GF-D8 (cell line): ENCODE measurements at regions not wholly inside any gene's neighbourhood (a gene's known extent, or its start where the extent isn't known, plus 50 kb on each side); places are given as distances from the start of the nearest gene placed in this dataset.
"Not testable (repeated sequence)": the region's sequence is repeated elsewhere in the genome, so short reads cannot be mapped to it uniquely, and the experiment has no call there.

Experiments
- DNase-seq: peaks from one replicate; lab custom pipeline; 2025; lab: John Stamatoyannopoulos, UW

- not testable (repeated sequence) for DNase-seq
Observed at GRCh38 chr18:7178568-7178967, 52.3 kb upstream of the LRRC30 start.

- DNase-seq, result peak; percentile 9
Observed at GRCh38 chr18:7177116-7177744, 53.7 kb upstream of the LRRC30 start.

GRCh38 chr18:7174344-7175095, 56.4 kb upstream of the LRRC30 start:
- DNase-seq, result no peak

GRCh38 chr18:7173216-7173615, 55.6 kb upstream of the LAMA1 start:
- DNase-seq, result no peak

- DNase-seq, result no peak
Observed at GRCh38 chr18:7172611-7173010, 55.0 kb upstream of the LAMA1 start.

GRCh38 chr18:7170292-7170691, 52.7 kb upstream of the LAMA1 start:
- DNase-seq, result no peak

GRCh38 chr18:7169601-7170000, 52.0 kb upstream of the LAMA1 start:
- DNase-seq, result no peak

- DNase-seq, result no peak
Observed at GRCh38 chr18:7168408-7168807, 50.8 kb upstream of the LAMA1 start.
